ENCODE measurements at regions not wholly inside any gene's neighbourhood (a gene's known extent, or its start where the extent isn't known, plus 50 kb on each side); places are given as distances from the start of the nearest gene placed in this dataset.

- no peak overlapping the region for H3K27ac ChIP-seq
- 67% methylated on average over 1 of the region's 14 CpGs for WGBS (ENCODE audit: insufficient coverage, low coverage, low lambda C conversion rate, missing lambda C conversion rate)
- H3K4me3 ChIP-seq: no peak overlapping the region
- intact Hi-C loops (cut with DNase I): no loop called here
- H3K4me1 ChIP-seq: no peaks in the 10 kb centered on the region
- ATAC-seq (no peak), DNase-seq (no peak)
- no peaks in the 10 kb centered on the region for H3K36me3 ChIP-seq
- H3K27me3 ChIP-seq: no peaks in the 10 kb centered on the region
- TF ChIP-seq CTCF (IDR thresholded peaks at IDR 0.05) (no peak), POLR2A (IDR thresholded peaks at IDR 0.05) (no peak)
- H3K9me3 ChIP-seq: no peaks in the 10 kb centered on the region
These were observed 106.2 kb upstream of the CTBP2 start for GRCh38 chr10:125266541-125266940.

- 60% methylated on average over 3 of the region's 6 CpGs for WGBS (ENCODE audit: insufficient coverage, low coverage, low lambda C conversion rate, missing lambda C conversion rate)
- intact Hi-C loops (cut with DNase I): no loop called here
- Histone ChIP-seq H3K4me1 (no peaks in the 10 kb centered on the region), H3K27ac (no peak overlapping the region), H3K4me3 (no peak overlapping the region), H3K36me3 (no peaks in the 10 kb centered on the region), H3K27me3 (no peaks in the 10 kb centered on the region), H3K9me3 (no peaks in the 10 kb centered on the region)
- TF ChIP-seq CTCF (IDR thresholded peaks at IDR 0.05) (no peak), POLR2A (IDR thresholded peaks at IDR 0.05) (no peak)
- ATAC-seq (peak in 1 of 4 donors; percentile 18), DNase-seq (no peak)
These were observed 105.2 kb upstream of the CTBP2 start for GRCh38 chr10:125265579-125265955.

- H3K27ac ChIP-seq: no peak overlapping the region
- H3K36me3 ChIP-seq: no peaks in the 10 kb centered on the region
- intact Hi-C loops (cut with DNase I): no loop called here
- H3K9me3 ChIP-seq: no peaks in the 10 kb centered on the region
- H3K4me1 ChIP-seq: no peaks in the 10 kb centered on the region
- DNase-seq: no peak
- no peak overlapping the region for H3K4me3 ChIP-seq
- H3K27me3 ChIP-seq: no peaks in the 10 kb centered on the region
- no peak for TF ChIP-seq CTCF (IDR thresholded peaks at IDR 0.05)
- no peak for TF ChIP-seq POLR2A (IDR thresholded peaks at IDR 0.05)
- 64% methylated on average over 9 of the region's 13 CpGs for WGBS (ENCODE audit: insufficient coverage, low coverage, low lambda C conversion rate, missing lambda C conversion rate)
- ATAC-seq: no peak
These were observed 104.6 kb upstream of the CTBP2 start for GRCh38 chr10:125264757-125265578.

- no peaks in the 10 kb centered on the region for H3K36me3 ChIP-seq
- H3K4me1 ChIP-seq: no peaks in the 10 kb centered on the region
- WGBS (ENCODE audit: insufficient coverage, low coverage, low lambda C conversion rate, missing lambda C conversion rate): no CpG with 5 or more reads among the region's 1 CpG
- no peak for DNase-seq
- no peak overlapping the region for H3K27ac ChIP-seq
- no peaks in the 10 kb centered on the region for H3K27me3 ChIP-seq
- no peak overlapping the region for H3K4me3 ChIP-seq
- no peaks in the 10 kb centered on the region for H3K9me3 ChIP-seq
- intact Hi-C loops (cut with DNase I): no loop called here
- ATAC-seq: no peak
- TF ChIP-seq CTCF (IDR thresholded peaks at IDR 0.05) (no peak), POLR2A (IDR thresholded peaks at IDR 0.05) (no peak)
These were observed 103.7 kb upstream of the CTBP2 start for GRCh38 chr10:125264091-125264490.

Measured in right lobe of liver (tissue), 6 donors.